DOHH2 (cell line): ENCODE measurements at regions not wholly inside any gene's neighbourhood (a gene's known extent, or its start where the extent isn't known, plus 50 kb on each side); places are given as distances from the start of the nearest gene placed in this dataset.

ENCODE experiments used
- H3F3A ChIP-seq: fragments of 200-600 bp; sonication (generic), shearing (Covaris generic); 2 replicates; pipeline ENCODE4 v1.6.0; 2016; ENCODE audit warnings: antibody characterized with exemption, mild to moderate bottlenecking; ENCODE audit not compliant: control insufficient read depth, insufficient read depth
- H3K27ac ChIP-seq: fragments of 200-600 bp; sonication (generic); 2 replicates; pipeline ENCODE4 v1.5.1; 2014; ENCODE audit warnings: low read depth, mild to moderate bottlenecking, low read length, moderate library complexity
- H3K27me3 ChIP-seq: fragments of 200-600 bp; sonication (generic); 2 replicates; pipeline ENCODE4 v1.6.1; 2014; ENCODE audit warnings: mild to moderate bottlenecking, low read length, mixed read lengths; ENCODE audit not compliant: control insufficient read depth
- H3K36me3 ChIP-seq: fragments of 200-600 bp; sonication (generic); 2 replicates; pipeline ENCODE4 v1.6.1; 2014; ENCODE audit warnings: mild to moderate bottlenecking, low read length, moderate library complexity, mixed read lengths; ENCODE audit not compliant: control insufficient read depth
- H3K4me1 ChIP-seq: fragments of 200-600 bp; sonication (generic); 2 replicates; pipeline ENCODE4 v1.6.1; 2014; ENCODE audit warnings: mild to moderate bottlenecking, low read length, mixed read lengths; ENCODE audit not compliant: control insufficient read depth
- H3K4me2 ChIP-seq: fragments of 200-600 bp; sonication (generic); 2 replicates; pipeline ENCODE4 v1.6.0; 2014; ENCODE audit warnings: mild to moderate bottlenecking, low read length, moderate library complexity
- H3K4me3 ChIP-seq: fragments of 200-600 bp; sonication (generic); 2 replicates; pipeline ENCODE4 v1.5.1; 2014; ENCODE audit warnings: mild to moderate bottlenecking, low read length, mixed read lengths
- H3K79me2 ChIP-seq: fragments of 200-600 bp; sonication (generic); 2 replicates; pipeline ENCODE4 v1.6.1; 2014; ENCODE audit warnings: mild to moderate bottlenecking, low read length, mixed read lengths; ENCODE audit not compliant: control insufficient read depth
- H3K9me2 ChIP-seq: fragments of 200-600 bp; sonication (generic); replicated peaks from 2 replicates; pipeline ENCODE4 v1.6.1; 2014; ENCODE audit warnings: mild to moderate bottlenecking, low read length, mixed read lengths; ENCODE audit not compliant: control insufficient read depth
- H3K9me3 ChIP-seq: fragments of 200-600 bp; sonication (generic); 2 replicates; pipeline ENCODE4 v1.6.1; 2014; ENCODE audit warnings: antibody characterized with exemption, low read length, mixed read lengths; ENCODE audit not compliant: control insufficient read depth, insufficient read depth
- H4K20me1 ChIP-seq: fragments of 200-600 bp; sonication (generic); 2 replicates; pipeline ENCODE4 v1.6.0; 2014; ENCODE audit warnings: low read depth, mild to moderate bottlenecking, antibody characterized with exemption, low read length, moderate library complexity; ENCODE audit not compliant: control insufficient read depth, insufficient read depth
- CTCF ChIP-seq: fragments of 200-600 bp; sonication (generic); IDR thresholded peaks from one replicate; pipeline ENCODE4 v1.5.1; 2014; ENCODE audit warnings: antibody characterized with exemption, mild to moderate bottlenecking, low read depth, low read length; ENCODE audit not compliant: poor library complexity, severe bottlenecking
- EZH2phosphoT487 ChIP-seq: fragments of 200-600 bp; sonication (generic); IDR thresholded peaks from 2 replicates; pipeline ENCODE4 v1.6.1; 2017; ENCODE audit warnings: borderline replicate concordance, mild to moderate bottlenecking, antibody characterized with exemption, low read length, moderate library complexity, mixed read lengths

DNA sequence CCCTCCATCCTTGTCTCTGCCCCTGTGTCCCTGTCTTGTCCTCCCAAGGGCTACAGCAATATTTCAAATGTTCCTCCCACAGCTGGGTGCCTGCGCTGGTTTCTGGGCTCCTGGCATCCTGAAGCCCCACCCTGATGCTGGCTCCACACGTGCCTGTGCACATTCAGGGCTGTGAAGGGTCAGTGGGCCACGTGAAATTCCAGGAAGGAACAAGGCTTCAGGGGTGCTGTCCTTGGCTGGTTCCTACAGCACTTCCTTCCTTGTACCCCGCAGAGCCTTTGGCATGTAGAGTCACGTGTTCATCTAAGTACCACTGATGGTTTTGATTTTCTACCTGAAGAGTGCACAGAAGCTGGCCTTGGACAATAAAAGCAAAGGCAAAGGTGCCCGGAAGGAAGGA lies 57.7 kb upstream of the NLK start:
- H3F3A ChIP-seq, result peaks cover 7% of the 10 kb centered on the region; the same call in 1 of the 2 replicates
- no peaks in the 10 kb centered on the region for H4K20me1 ChIP-seq
- no peaks in the 10 kb centered on the region for H3K79me2 ChIP-seq
- peaks cover 41% of the 10 kb centered on the region for H3K4me1 ChIP-seq
- no peak for TF ChIP-seq CTCF
- TF ChIP-seq EZH2phosphoT487, result no peak
- H3K27ac ChIP-seq, result no peak overlapping the region
- peak overlapping the region; percentile 46 for H3K4me3 ChIP-seq
- H3K9me2 ChIP-seq, result no peaks in the 10 kb centered on the region
- H3K4me2 ChIP-seq, result peak overlapping the region; percentile 53
- no peaks in the 10 kb centered on the region for H3K36me3 ChIP-seq
- H3K27me3 ChIP-seq, result no peaks in the 10 kb centered on the region
- no peaks in the 10 kb centered on the region for H3K9me3 ChIP-seq

DNA sequence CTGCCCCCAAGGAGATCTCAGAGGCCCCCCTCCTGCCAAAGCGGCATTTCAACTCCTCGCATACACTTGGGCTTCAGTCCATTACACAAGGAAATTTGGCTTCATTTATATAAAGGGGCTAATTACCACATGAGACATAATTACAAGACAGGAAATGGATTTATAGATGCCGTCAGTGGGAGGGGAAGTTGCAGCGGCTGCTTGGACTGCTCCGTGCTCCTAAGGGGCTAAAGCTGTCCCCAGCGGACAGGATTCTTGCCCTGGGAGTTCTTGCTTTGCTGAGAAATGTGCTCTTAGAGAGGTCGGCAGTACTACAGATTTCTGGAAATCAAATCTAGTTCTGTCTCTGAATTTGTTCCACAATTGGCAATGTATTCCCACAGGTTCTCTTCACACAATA lies 57.2 kb upstream of the NLK start:
- Histone ChIP-seq H3K79me2 (no peaks in the 10 kb centered on the region), H3F3A (peaks cover 7% of the 10 kb centered on the region; the same call in 1 of the 2 replicates), H3K27me3 (no peaks in the 10 kb centered on the region), H4K20me1 (no peaks in the 10 kb centered on the region), H3K9me2 (no peaks in the 10 kb centered on the region), H3K9me3 (no peaks in the 10 kb centered on the region), H3K4me3 (peak overlapping the region; percentile 46), H3K36me3 (no peaks in the 10 kb centered on the region), H3K4me2 (peak overlapping the region; percentile 53), H3K27ac (no peak overlapping the region), H3K4me1 (peaks cover 41% of the 10 kb centered on the region)
- no peak for TF ChIP-seq EZH2phosphoT487
- TF ChIP-seq CTCF, result no peak

GRCh38 chr17:27985736-27986399 lies 56.6 kb upstream of the NLK start:
- H3K79me2 ChIP-seq, result no peaks in the 10 kb centered on the region
- H4K20me1 ChIP-seq, result no peaks in the 10 kb centered on the region
- no peaks in the 10 kb centered on the region for H3K36me3 ChIP-seq
- peak overlapping the region; percentile 46 for H3K4me3 ChIP-seq
- no peak for TF ChIP-seq EZH2phosphoT487
- TF ChIP-seq CTCF, result no peak
- peaks cover 7% of the 10 kb centered on the region; the same call in 1 of the 2 replicates for H3F3A ChIP-seq
- H3K9me2 ChIP-seq, result no peaks in the 10 kb centered on the region
- H3K4me2 ChIP-seq, result peak overlapping the region; percentile 53
- no peak overlapping the region for H3K27ac ChIP-seq
- peaks cover 41% of the 10 kb centered on the region for H3K4me1 ChIP-seq
- H3K9me3 ChIP-seq, result no peaks in the 10 kb centered on the region
- H3K27me3 ChIP-seq, result no peaks in the 10 kb centered on the region
